Vagina (tissue), 2 donors: ENCODE measurements at regions not wholly inside any gene's neighbourhood (a gene's known extent, or its start where the extent isn't known, plus 50 kb on each side); places are given as distances from the start of the nearest gene placed in this dataset.

Experiments used
- DNase-seq, 2 donors: peaks; one replicate each; pipeline ENCODE4 v3.0.0-alpha.2; 2017; ENCODE audit errors: extremely low spot score in 2 of 2
- H3K27ac ChIP-seq: fragments of 200-600 bp; sonication (generic); one replicate; pipeline ENCODE4 v1.5.1; 2019
- H3K27me3 ChIP-seq: fragments of 200-600 bp; sonication (generic); one replicate; pipeline ENCODE4 v1.5.1; 2019
- H3K36me3 ChIP-seq, 2 donors: fragments of 200-600 bp; sonication (generic); one replicate each; pipeline ENCODE4 v1.5.1; 2017 to 2019
- H3K4me1 ChIP-seq: fragments of 200-600 bp; sonication (generic); one replicate; pipeline ENCODE4 v1.5.1; 2019
- H3K4me3 ChIP-seq, 2 donors: fragments of 200-600 bp; sonication (generic); 1 replicate in 1 of 2; 2 replicates in 1 of 2; pipeline ENCODE4 v1.5.1; 2016 to 2019
- H3K9me3 ChIP-seq: fragments of 200-600 bp; sonication (generic); one replicate; pipeline ENCODE4 v1.5.1; 2019
- CTCF ChIP-seq, 3 experiments: fragments of 450-650 bp in 2 of 3; fragments of 200-600 bp in 1 of 3; sonication (generic) in 1 of 3; IDR thresholded peaks; one replicate each; pipeline ENCODE4 v1.5.1; 2017 to 2019; ENCODE audit warnings: antibody characterized with exemption in 3 of 3, mild to moderate bottlenecking in 2 of 3, moderate library complexity in 2 of 3
- POLR2A ChIP-seq, 2 donors: fragments of 450-650 bp; IDR thresholded peaks; one replicate each; pipeline ENCODE4 v1.6.1; 2017; ENCODE audit warnings: antibody characterized with exemption in 2 of 2, mild to moderate bottlenecking in 2 of 2, moderate library complexity in 2 of 2
- POLR2AphosphoS5 ChIP-seq, 2 donors: sonication (generic); formaldehyde crosslinking; IDR thresholded peaks; one replicate each; pipeline ENCODE4 v1.9.0; 2017; ENCODE audit warnings: antibody characterized with exemption in 2 of 2, mild to moderate bottlenecking in 2 of 2, low read depth in 1 of 2; ENCODE audit not compliant: insufficient read depth in 1 of 2
- intact Hi-C: fragments of 100-400 bp; cut with DNase I; formaldehyde crosslinking; loops from one replicate; pipeline ENCODE4 v1.15.1; 2023

- no peaks in the 10 kb centered on the region for H3K36me3 ChIP-seq
- TF ChIP-seq CTCF (IDR thresholded peaks at IDR 0.05) = no peak
- TF ChIP-seq POLR2A (IDR thresholded peaks at IDR 0.05) = no peak
- TF ChIP-seq POLR2AphosphoS5 (IDR thresholded peaks at IDR 0.05; ENCODE audit: insufficient read depth in 1 of 2, low read depth in 1 of 2) = no peak
- DNase-seq = no peak
- intact Hi-C loops = loop anchor here (5.0 kb wide), 1 partner anchor 481 kb away; no protein-coding TSS in a partner anchor
- no peaks in the 10 kb centered on the region for H3K4me1 ChIP-seq
- H3K27ac ChIP-seq = no peak overlapping the region
- no peaks in the 10 kb centered on the region for H3K9me3 ChIP-seq
- no peaks in the 10 kb centered on the region for H3K27me3 ChIP-seq
- H3K4me3 ChIP-seq = no peak overlapping the region
These were observed 650.7 kb downstream of the C12orf50 start for GRCh38 chr12:87378526-87378925.

GRCh38 chr12:87376722-87377121 lies 652.5 kb downstream of the C12orf50 start:
- Histone ChIP-seq H3K36me3 (no peaks in the 10 kb centered on the region), H3K4me3 (no peak overlapping the region), H3K27me3 (no peaks in the 10 kb centered on the region), H3K9me3 (no peaks in the 10 kb centered on the region), H3K27ac (no peak overlapping the region), H3K4me1 (no peaks in the 10 kb centered on the region)
- intact Hi-C loops = loop anchor here (5.0 kb wide), 1 partner anchor 479 kb away; no protein-coding TSS in a partner anchor
- no peak for TF ChIP-seq CTCF (IDR thresholded peaks at IDR 0.05)
- no peak for TF ChIP-seq POLR2AphosphoS5 (IDR thresholded peaks at IDR 0.05; ENCODE audit: insufficient read depth in 1 of 2, low read depth in 1 of 2)
- no peak for TF ChIP-seq POLR2A (IDR thresholded peaks at IDR 0.05)
- DNase-seq = no peak

GRCh38 chr12:87369161-87369560 lies 660.0 kb downstream of the C12orf50 start:
- TF ChIP-seq POLR2A (IDR thresholded peaks at IDR 0.05) = no peak
- no peak for TF ChIP-seq POLR2AphosphoS5 (IDR thresholded peaks at IDR 0.05; ENCODE audit: insufficient read depth in 1 of 2, low read depth in 1 of 2)
- no peak for TF ChIP-seq CTCF (IDR thresholded peaks at IDR 0.05)
- Histone ChIP-seq H3K4me3 (no peak overlapping the region), H3K36me3 (no peaks in the 10 kb centered on the region), H3K27me3 (no peaks in the 10 kb centered on the region), H3K9me3 (no peaks in the 10 kb centered on the region), H3K27ac (no peak overlapping the region), H3K4me1 (no peaks in the 10 kb centered on the region)
- DNase-seq = no peak
- intact Hi-C loops = no loop called here

GRCh38 chr12:87368259-87368658 lies 660.9 kb downstream of the C12orf50 start:
- H3K4me1 ChIP-seq = no peaks in the 10 kb centered on the region
- H3K27me3 ChIP-seq = no peaks in the 10 kb centered on the region
- no peaks in the 10 kb centered on the region for H3K36me3 ChIP-seq
- intact Hi-C loops = no loop called here
- no peak overlapping the region for H3K27ac ChIP-seq
- DNase-seq = no peak
- H3K9me3 ChIP-seq = no peaks in the 10 kb centered on the region
- TF ChIP-seq POLR2A (IDR thresholded peaks at IDR 0.05) (no peak), POLR2AphosphoS5 (IDR thresholded peaks at IDR 0.05; ENCODE audit: insufficient read depth in 1 of 2, low read depth in 1 of 2) (no peak), CTCF (IDR thresholded peaks at IDR 0.05) (no peak)
- no peak overlapping the region for H3K4me3 ChIP-seq

- TF ChIP-seq POLR2A (IDR thresholded peaks at IDR 0.05) (no peak), POLR2AphosphoS5 (IDR thresholded peaks at IDR 0.05; ENCODE audit: insufficient read depth in 1 of 2, low read depth in 1 of 2) (no peak), CTCF (IDR thresholded peaks at IDR 0.05) (no peak)
- Histone ChIP-seq H3K4me1 (no peaks in the 10 kb centered on the region), H3K4me3 (no peak overlapping the region), H3K27me3 (no peaks in the 10 kb centered on the region), H3K9me3 (no peaks in the 10 kb centered on the region), H3K27ac (no peak overlapping the region), H3K36me3 (no peaks in the 10 kb centered on the region)
- intact Hi-C loops = no loop called here
- DNase-seq = no peak
These were observed 663.8 kb downstream of the C12orf50 start for GRCh38 chr12:87365423-87365822.
